ENCODE measurements at regions not wholly inside any gene's neighbourhood (a gene's known extent, or its start where the extent isn't known, plus 50 kb on each side); places are given as distances from the start of the nearest gene placed in this dataset.

GRCh38 chr7:38025815-38026214 is 105.4 kb downstream of the EPDR1 start:
- Histone ChIP-seq H3K79me2 (ENCODE audit: control insufficient read depth, insufficient read depth, low read length) (no peaks in the 10 kb centered on the region), H3K27me3 (ENCODE audit: control insufficient read depth in 2 of 2, insufficient read depth in 2 of 2, low read length in 2 of 2) (no peaks in the 10 kb centered on the region), H3K9ac (ENCODE audit: insufficient read depth in 1 of 2, low read depth in 2 of 2, low read length in 2 of 2) (no peak overlapping the region), H2AFZ (ENCODE audit: low read depth, low read length) (no peak overlapping the region), H3K4me3 (no peak overlapping the region), H3K4me2 (ENCODE audit: insufficient read depth, low read length) (no peak overlapping the region), H3K9me1 (ENCODE audit: control insufficient read depth, insufficient read depth, low read length) (no peaks in the 10 kb centered on the region), H3K27ac (ENCODE audit: extremely low read depth, low read depth, low read length) (no peak overlapping the region), H4K20me1 (replicated peaks; ENCODE audit: control insufficient read depth, insufficient read depth, low read length) (no peaks in the 10 kb centered on the region), H3K9me3 (replicated peaks; ENCODE audit: control insufficient read depth, insufficient read depth, low read depth, low read length) (no peaks in the 10 kb centered on the region), H3K36me3 (ENCODE audit: control insufficient read depth, insufficient read depth, low read length) (no peaks in the 10 kb centered on the region), H3K4me1 (replicated peaks in 1 of 2; ENCODE audit: control insufficient read depth in 2 of 2, insufficient read depth in 2 of 2, low read length in 2 of 2) (no peaks in the 10 kb centered on the region)
- intact Hi-C loops (cut with micrococcal nuclease) (no loop called here), in situ Hi-C loops (cut with MboI) (no loop called here)
- ChIA-PET POLR2A (no interaction called here), CTCF (ENCODE audit: low intra/inter-chr PET ratio) (no interaction called here)
- ATAC-seq (no peak), FAIRE-seq (no peak), DNase-seq (ENCODE audit: extremely low read depth in 1 of 4, low spot score in 3 of 4) (no peak)
- TF ChIP-seq ZKSCAN3 (CRISPR knock-in tag; IDR thresholded peaks at IDR 0.05) (no peak), C11orf30 (IDR thresholded peaks at IDR 0.05; ENCODE audit: low read depth) (no peak), FOSL1 (tag; conservative IDR thresholded peaks at IDR 0.05) (no peak), ATF2 (CRISPR knock-in tag; IDR thresholded peaks at IDR 0.05) (no peak), NUFIP1 (IDR thresholded peaks at IDR 0.05; ENCODE audit: partially characterized antibody) (no peak), SETDB1 (IDR thresholded peaks at IDR 0.05; ENCODE audit: low read length) (no peak), NCOA6 (IDR thresholded peaks at IDR 0.05) (no peak), KLF6 (CRISPR knock-in tag; IDR thresholded peaks at IDR 0.05; ENCODE audit: borderline replicate concordance) (no peak), ZNF764 (CRISPR knock-in tag; IDR thresholded peaks at IDR 0.05; ENCODE audit: low read depth) (no peak), IRF1 (CRISPR knock-in tag; IDR thresholded peaks at IDR 0.05; ENCODE audit: borderline replicate concordance) (no peak), CSDE1 (IDR thresholded peaks at IDR 0.05) (no peak), BHLHE40 (IDR thresholded peaks at IDR 0.05; ENCODE audit: low read length) (no peak), ZBTB9 (CRISPR knock-in tag; IDR thresholded peaks at IDR 0.05) (no peak), TFAP4 (CRISPR knock-in tag; IDR thresholded peaks at IDR 0.05; ENCODE audit: borderline replicate concordance) (no peak), ZKSCAN1 (IDR thresholded peaks at IDR 0.05; ENCODE audit: low read depth, low read length) (no peak), TBL1XR1 (IDR thresholded peaks at IDR 0.05; ENCODE audit: low read length in 2 of 2) (no peak), FOS (IDR thresholded peaks at IDR 0.05; ENCODE audit: extremely low read depth, insufficient read length) (no peak)
- no TSS peak for BruUV-seq (replicated peaks)
- WGBS (ENCODE audit: insufficient coverage, low coverage, missing lambda C conversion rate): 35% methylated on average over 1 of the region's 1 CpG
